B cell (primary cell): ENCODE measurements at regions not wholly inside any gene's neighbourhood (a gene's known extent, or its start where the extent isn't known, plus 50 kb on each side); places are given as distances from the start of the nearest gene placed in this dataset.

ENCODE experiments used
- ATAC-seq: fragments of 200-7000 bp; cut with Tn5 transposase; one replicate; pipeline ENCODE4 v1.10.0; 2021; ENCODE audit warnings: low read depth, mild to moderate bottlenecking, moderate number of reproducible peaks, moderate library complexity
- CTCF ChIA-PET: fragments of 350-600 bp; sonication (Branson Sonifier 250); formaldehyde crosslinking; loops from one replicate; lab custom pipeline; 2021; ENCODE audit warnings: antibody characterized with exemption, inconsistent platforms; lab: Charles Lee
- POLR2A ChIA-PET: fragments of 350-600 bp; sonication (Branson Sonifier 250); formaldehyde crosslinking; loops from one replicate; lab custom pipeline; 2021; ENCODE audit warnings: antibody characterized with exemption; lab: Charles Lee
- DNase-seq: peaks from one replicate; pipeline ENCODE4 v3.0.0; 2013
- H2AFZ ChIP-seq: 2 replicates; pipeline ENCODE4 v1.6.1; 2012; ENCODE audit warnings: mild to moderate bottlenecking, low read depth, low read length; ENCODE audit not compliant: insufficient read depth, poor library complexity, severe bottlenecking
- H3K27ac ChIP-seq, 2 donors: 1 replicate in 1 of 2; 2 replicates in 1 of 2; pipeline ENCODE4 v1.5.1; 2012 to 2013; ENCODE audit warnings: low read length in 2 of 2, mild to moderate bottlenecking in 2 of 2, moderate library complexity in 1 of 2
- H3K27me3 ChIP-seq, 4 experiments: fragments of 200-600 bp in 1 of 4; sonication (generic) in 1 of 4; replicated peaks in 1 of 4; 1 replicate in 2 of 4; 2 replicates in 2 of 4; pipeline versions ENCODE4 v1.6.1 to v1.7.0; 2013 to 2016; ENCODE audit warnings: low read length in 3 of 4, mild to moderate bottlenecking in 2 of 4, mixed read lengths in 1 of 4, moderate library complexity in 1 of 4; ENCODE audit not compliant: insufficient read depth in 4 of 4, control insufficient read depth in 3 of 4; ENCODE audit errors: control extremely low read depth in 1 of 4
- H3K36me3 ChIP-seq, 2 experiments: replicated peaks in 1 of 2; 1 replicate in 1 of 2; 2 replicates in 1 of 2; pipeline versions ENCODE4 v1.6.1 to v1.7.1; 2013; ENCODE audit warnings: low read length in 1 of 2; ENCODE audit not compliant: insufficient read depth in 2 of 2, control insufficient read depth in 1 of 2; ENCODE audit errors: control extremely low read depth in 1 of 2, extremely low read depth in 1 of 2
- H3K4me1 ChIP-seq, 2 donors: fragments of 200-600 bp in 1 of 2; sonication (generic) in 1 of 2; 1 replicate in 1 of 2; 2 replicates in 1 of 2; pipeline versions ENCODE4 v1.5.1 to v1.6.1; 2013 to 2017; ENCODE audit warnings: low read length in 2 of 2; ENCODE audit not compliant: control insufficient read depth in 2 of 2, insufficient read depth in 2 of 2
- H3K4me2 ChIP-seq: replicated peaks from 2 replicates; pipeline ENCODE3; 2012; ENCODE audit warnings: mild to moderate bottlenecking, low read depth, low read length; ENCODE audit not compliant: poor library complexity, severe bottlenecking
- H3K4me3 ChIP-seq, 5 experiments: fragments of 200-600 bp in 1 of 5; sonication (generic) in 1 of 5; 1 replicate in 3 of 5; 2 replicates in 2 of 5; pipeline versions ENCODE4 v1.5.1 to v1.7.0; 2011 to 2016; ENCODE audit warnings: low read length in 4 of 5, mild to moderate bottlenecking in 4 of 5, low read depth in 2 of 5, control low read depth in 1 of 5, moderate library complexity in 1 of 5; ENCODE audit not compliant: insufficient read depth in 1 of 5; ENCODE audit errors: control extremely low read depth in 1 of 5, extremely low read depth in 1 of 5
- H3K79me2 ChIP-seq: fragments of 200-600 bp; sonication (generic); one replicate; pipeline ENCODE4 v1.6.0; 2016; ENCODE audit warnings: low read length; ENCODE audit not compliant: control insufficient read depth, insufficient read depth
- H3K9ac ChIP-seq: fragments of 200-600 bp; sonication (generic); 2 replicates; pipeline ENCODE4 v1.6.1; 2017; ENCODE audit warnings: mild to moderate bottlenecking, low read length, moderate library complexity
- H3K9me3 ChIP-seq, 3 donors: one replicate each; pipeline versions ENCODE4 v1.6.1 to v1.7.1; 2013; ENCODE audit warnings: low read length in 2 of 3; ENCODE audit not compliant: control insufficient read depth in 2 of 3, insufficient read depth in 1 of 3; ENCODE audit errors: control extremely low read depth in 1 of 3
- H4K20me1 ChIP-seq: 2 replicates; pipeline ENCODE4 v1.6.0; 2012; ENCODE audit warnings: mild to moderate bottlenecking, low read length; ENCODE audit not compliant: insufficient read depth, control insufficient read depth, poor library complexity, severe bottlenecking
- H3K27ac Mint-ChIP-seq: one replicate; pipeline ENCODE4 v1.8.0; 2021; ENCODE audit warnings: mixed read lengths
- H3K27me3 Mint-ChIP-seq: one replicate; pipeline ENCODE4 v1.8.0; 2021; ENCODE audit warnings: mixed read lengths
- H3K4me1 Mint-ChIP-seq: one replicate; pipeline ENCODE4 v1.8.0; 2021; ENCODE audit warnings: mixed read lengths
- H3K4me3 Mint-ChIP-seq: one replicate; pipeline ENCODE4 v1.8.0; 2021; ENCODE audit warnings: mixed read lengths
- H3K9me3 Mint-ChIP-seq: one replicate; pipeline ENCODE4 v1.8.0; 2022; ENCODE audit warnings: mixed read lengths; ENCODE audit not compliant: insufficient read depth
- EZH2 ChIP-seq: IDR thresholded peaks from 2 replicates; pipeline ENCODE4 v1.6.1; 2012; ENCODE audit warnings: borderline replicate concordance, low read depth, mild to moderate bottlenecking, moderate library complexity, low read length; ENCODE audit not compliant: insufficient read depth, poor library complexity, severe bottlenecking
- WGBS: methylation state at CpG from one replicate; pipeline ENCODE4 v1.1.5; 2013; ENCODE audit warnings: missing lambda C conversion rate; ENCODE audit not compliant: insufficient coverage; 5-methylcytosine and 5-hydroxymethylcytosine counted together
- intact Hi-C: fragments of 100-400 bp; cut with micrococcal nuclease; formaldehyde crosslinking; loops from one replicate; pipeline ENCODE4 v1.10.0; 2022
- TF ChIP-seq, protein P1 (sequence below): fragments of 200-600 bp; IDR thresholded peaks from one replicate; pipeline ENCODE4 v1.8.0; 2022; ENCODE audit warnings: antibody characterized with exemption, mild to moderate bottlenecking

DNA sequence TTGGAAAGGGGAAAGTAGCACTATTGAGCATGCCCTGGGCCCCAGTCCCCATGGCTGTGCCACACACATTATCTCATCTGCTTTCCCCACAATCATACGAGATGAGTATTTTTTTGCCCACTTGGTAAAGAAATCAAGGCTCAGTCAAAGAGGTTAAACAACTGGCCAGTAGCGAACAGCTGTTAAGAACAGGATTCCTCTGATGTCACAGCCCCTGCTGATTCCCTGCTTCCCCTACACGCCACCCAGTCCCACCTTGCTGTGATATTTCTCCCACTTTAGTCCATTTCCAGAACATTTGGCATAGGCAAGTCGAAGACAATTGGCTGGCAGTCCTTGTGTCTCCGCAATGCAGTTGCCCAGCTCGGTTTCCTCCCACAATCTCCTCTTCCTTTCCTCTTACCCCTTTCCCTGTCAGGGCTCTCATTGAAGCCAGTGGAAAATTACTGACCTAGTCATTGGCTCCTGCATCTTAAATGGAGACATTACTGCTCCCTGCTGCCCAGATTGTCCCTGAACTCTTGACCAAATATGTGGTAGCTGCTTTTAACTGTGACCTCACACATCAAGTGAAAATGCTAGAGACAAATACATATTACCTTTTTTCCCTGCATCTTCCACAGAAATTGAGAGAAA is 56.5 kb upstream of the EEPD1 start:
- no peak for TF ChIP-seq EZH2
- TF ChIP-seq, protein P1, sequence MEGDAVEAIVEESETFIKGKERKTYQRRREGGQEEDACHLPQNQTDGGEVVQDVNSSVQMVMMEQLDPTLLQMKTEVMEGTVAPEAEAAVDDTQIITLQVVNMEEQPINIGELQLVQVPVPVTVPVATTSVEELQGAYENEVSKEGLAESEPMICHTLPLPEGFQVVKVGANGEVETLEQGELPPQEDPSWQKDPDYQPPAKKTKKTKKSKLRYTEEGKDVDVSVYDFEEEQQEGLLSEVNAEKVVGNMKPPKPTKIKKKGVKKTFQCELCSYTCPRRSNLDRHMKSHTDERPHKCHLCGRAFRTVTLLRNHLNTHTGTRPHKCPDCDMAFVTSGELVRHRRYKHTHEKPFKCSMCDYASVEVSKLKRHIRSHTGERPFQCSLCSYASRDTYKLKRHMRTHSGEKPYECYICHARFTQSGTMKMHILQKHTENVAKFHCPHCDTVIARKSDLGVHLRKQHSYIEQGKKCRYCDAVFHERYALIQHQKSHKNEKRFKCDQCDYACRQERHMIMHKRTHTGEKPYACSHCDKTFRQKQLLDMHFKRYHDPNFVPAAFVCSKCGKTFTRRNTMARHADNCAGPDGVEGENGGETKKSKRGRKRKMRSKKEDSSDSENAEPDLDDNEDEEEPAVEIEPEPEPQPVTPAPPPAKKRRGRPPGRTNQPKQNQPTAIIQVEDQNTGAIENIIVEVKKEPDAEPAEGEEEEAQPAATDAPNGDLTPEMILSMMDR = no peak
- H3K9me3 ChIP-seq = no peaks in the 10 kb centered on the region
- no peaks in the 10 kb centered on the region for H4K20me1 ChIP-seq
- H3K27ac Mint-ChIP-seq = no peak overlapping the region
- H3K36me3 ChIP-seq = no peaks in the 10 kb centered on the region
- intact Hi-C loops = no loop called here
- H3K79me2 ChIP-seq = no peaks in the 10 kb centered on the region
- ATAC-seq (no peak), DNase-seq (no peak)
- 81% methylated on average over 6 of the region's 6 CpGs for WGBS
- H3K9me3 Mint-ChIP-seq = peaks cover 4% of the 10 kb centered on the region
- H2AFZ ChIP-seq = no peak overlapping the region
- H3K4me3 Mint-ChIP-seq = no peak overlapping the region
- H3K4me1 Mint-ChIP-seq = no peaks in the 10 kb centered on the region
- H3K9ac ChIP-seq = no peak overlapping the region
- no peak overlapping the region for H3K27ac ChIP-seq
- H3K4me2 ChIP-seq = no peak overlapping the region
- CTCF ChIA-PET = no interaction called here
- no peak overlapping the region for H3K4me3 ChIP-seq
- H3K27me3 Mint-ChIP-seq = peaks cover 7% of the 10 kb centered on the region
- peaks cover 0 to 4% (median 0%) of the 10 kb centered on the region in 4 experiments for H3K27me3 ChIP-seq
- no peaks in the 10 kb centered on the region for H3K4me1 ChIP-seq
- POLR2A ChIA-PET = no interaction called here

GRCh38 chr7:36098096-36098495 is 55.0 kb upstream of the EEPD1 start:
- no peak for TF ChIP-seq EZH2
- TF ChIP-seq, protein P1 = no peak
- Mint-ChIP-seq H3K27ac (no peak overlapping the region), H3K9me3 (peaks cover 4% of the 10 kb centered on the region), H3K4me3 (no peak overlapping the region), H3K4me1 (no peaks in the 10 kb centered on the region), H3K27me3 (peaks cover 4% of the 10 kb centered on the region)
- H3K4me1 ChIP-seq = no peaks in the 10 kb centered on the region
- no peaks in the 10 kb centered on the region for H4K20me1 ChIP-seq
- no peak for DNase-seq
- H3K9me3 ChIP-seq = no peaks in the 10 kb centered on the region
- no peaks in the 10 kb centered on the region for H3K36me3 ChIP-seq
- H3K9ac ChIP-seq = no peak overlapping the region
- intact Hi-C loops = no loop called here
- H3K27ac ChIP-seq = no peak overlapping the region
- no peak overlapping the region for H3K4me3 ChIP-seq
- no peaks in the 10 kb centered on the region for H3K79me2 ChIP-seq
- peaks cover 0 to 4% (median 0%) of the 10 kb centered on the region in 4 experiments for H3K27me3 ChIP-seq
- H3K4me2 ChIP-seq = no peak overlapping the region
- CTCF ChIA-PET = no interaction called here
- no peak overlapping the region for H2AFZ ChIP-seq
- no peak for ATAC-seq
- POLR2A ChIA-PET = no interaction called here
